Vagina (tissue), 2 donors: ENCODE measurements at regions not wholly inside any gene's neighbourhood (a gene's known extent, or its start where the extent isn't known, plus 50 kb on each side); places are given as distances from the start of the nearest gene placed in this dataset.

Experiments used
- DNase-seq, 2 donors: peaks; one replicate each; pipeline ENCODE4 v3.0.0-alpha.2; 2017; ENCODE audit errors: extremely low spot score in 2 of 2
- H3K27ac ChIP-seq: fragments of 200-600 bp; sonication (generic); one replicate; pipeline ENCODE4 v1.5.1; 2019
- H3K27me3 ChIP-seq: fragments of 200-600 bp; sonication (generic); one replicate; pipeline ENCODE4 v1.5.1; 2019
- H3K36me3 ChIP-seq, 2 donors: fragments of 200-600 bp; sonication (generic); one replicate each; pipeline ENCODE4 v1.5.1; 2017 to 2019
- H3K4me1 ChIP-seq: fragments of 200-600 bp; sonication (generic); one replicate; pipeline ENCODE4 v1.5.1; 2019
- H3K4me3 ChIP-seq, 2 donors: fragments of 200-600 bp; sonication (generic); 1 replicate in 1 of 2; 2 replicates in 1 of 2; pipeline ENCODE4 v1.5.1; 2016 to 2019
- H3K9me3 ChIP-seq: fragments of 200-600 bp; sonication (generic); one replicate; pipeline ENCODE4 v1.5.1; 2019
- CTCF ChIP-seq, 3 experiments: fragments of 450-650 bp in 2 of 3; fragments of 200-600 bp in 1 of 3; sonication (generic) in 1 of 3; IDR thresholded peaks; one replicate each; pipeline ENCODE4 v1.5.1; 2017 to 2019; ENCODE audit warnings: antibody characterized with exemption in 3 of 3, mild to moderate bottlenecking in 2 of 3, moderate library complexity in 2 of 3
- POLR2A ChIP-seq, 2 donors: fragments of 450-650 bp; IDR thresholded peaks; one replicate each; pipeline ENCODE4 v1.6.1; 2017; ENCODE audit warnings: antibody characterized with exemption in 2 of 2, mild to moderate bottlenecking in 2 of 2, moderate library complexity in 2 of 2
- POLR2AphosphoS5 ChIP-seq, 2 donors: sonication (generic); formaldehyde crosslinking; IDR thresholded peaks; one replicate each; pipeline ENCODE4 v1.9.0; 2017; ENCODE audit warnings: antibody characterized with exemption in 2 of 2, mild to moderate bottlenecking in 2 of 2, low read depth in 1 of 2; ENCODE audit not compliant: insufficient read depth in 1 of 2
- intact Hi-C: fragments of 100-400 bp; cut with DNase I; formaldehyde crosslinking; loops from one replicate; pipeline ENCODE4 v1.15.1; 2023

GRCh38 chr1:30383221-30383711 is 340.1 kb downstream of the MATN1 start:
- no peak for DNase-seq
- Histone ChIP-seq H3K4me3 (no peak overlapping the region), H3K4me1 (peaks cover 21% of the 10 kb centered on the region), H3K27ac (peak overlapping the region; percentile 59), H3K27me3 (no peaks in the 10 kb centered on the region), H3K9me3 (no peaks in the 10 kb centered on the region), H3K36me3 (no peaks in the 10 kb centered on the region)
- TF ChIP-seq CTCF (IDR thresholded peaks at IDR 0.05) (no peak), POLR2AphosphoS5 (IDR thresholded peaks at IDR 0.05; ENCODE audit: insufficient read depth in 1 of 2, low read depth in 1 of 2) (no peak), POLR2A (IDR thresholded peaks at IDR 0.05) (no peak)
- intact Hi-C loops: no loop called here

- Histone ChIP-seq H3K9me3 (no peaks in the 10 kb centered on the region), H3K4me1 (peaks cover 22% of the 10 kb centered on the region), H3K4me3 (no peak overlapping the region), H3K36me3 (no peaks in the 10 kb centered on the region), H3K27me3 (no peaks in the 10 kb centered on the region), H3K27ac (peak overlapping the region; percentile 59)
- TF ChIP-seq CTCF (IDR thresholded peaks at IDR 0.05) (no peak), POLR2AphosphoS5 (IDR thresholded peaks at IDR 0.05; ENCODE audit: insufficient read depth in 1 of 2, low read depth in 1 of 2) (no peak), POLR2A (IDR thresholded peaks at IDR 0.05) (no peak)
- DNase-seq: no peak
- intact Hi-C loops: no loop called here
Observed at GRCh38 chr1:30382496-30382895, 340.9 kb downstream of the MATN1 start.

GRCh38 chr1:30381671-30382365 is 341.6 kb downstream of the MATN1 start:
- H3K36me3 ChIP-seq: no peaks in the 10 kb centered on the region
- no peaks in the 10 kb centered on the region for H3K27me3 ChIP-seq
- H3K4me3 ChIP-seq: no peak overlapping the region
- H3K27ac ChIP-seq: peak overlapping the region; percentile 87
- DNase-seq: no peak
- intact Hi-C loops: loop anchor here (1.0 to 2.0 kb wide), 2 partner anchors 18 to 1141 kb away; no protein-coding TSS in a partner anchor
- no peaks in the 10 kb centered on the region for H3K9me3 ChIP-seq
- peaks cover 22% of the 10 kb centered on the region for H3K4me1 ChIP-seq
- TF ChIP-seq POLR2AphosphoS5 (IDR thresholded peaks at IDR 0.05; ENCODE audit: insufficient read depth in 1 of 2, low read depth in 1 of 2) (no peak), POLR2A (IDR thresholded peaks at IDR 0.05) (no peak), CTCF (IDR thresholded peaks at IDR 0.05) (no peak)

GRCh38 chr1:30381266-30381665 is 342.1 kb downstream of the MATN1 start:
- peaks cover 22% of the 10 kb centered on the region for H3K4me1 ChIP-seq
- no peak overlapping the region for H3K4me3 ChIP-seq
- no peaks in the 10 kb centered on the region for H3K9me3 ChIP-seq
- peak overlapping the region; percentile 87 for H3K27ac ChIP-seq
- intact Hi-C loops: loop anchor here (1.0 to 2.0 kb wide), 2 partner anchors 17 to 1140 kb away; no protein-coding TSS in a partner anchor
- DNase-seq: no peak
- no peaks in the 10 kb centered on the region for H3K27me3 ChIP-seq
- TF ChIP-seq POLR2A (IDR thresholded peaks at IDR 0.05) (no peak), POLR2AphosphoS5 (IDR thresholded peaks at IDR 0.05; ENCODE audit: insufficient read depth in 1 of 2, low read depth in 1 of 2) (no peak), CTCF (IDR thresholded peaks at IDR 0.05) (no peak)
- H3K36me3 ChIP-seq: no peaks in the 10 kb centered on the region

GRCh38 chr1:30380625-30380984 is 342.8 kb downstream of the MATN1 start:
- TF ChIP-seq CTCF (IDR thresholded peaks at IDR 0.05) (no peak), POLR2AphosphoS5 (IDR thresholded peaks at IDR 0.05; ENCODE audit: insufficient read depth in 1 of 2, low read depth in 1 of 2) (no peak), POLR2A (IDR thresholded peaks at IDR 0.05) (no peak)
- H3K36me3 ChIP-seq: no peaks in the 10 kb centered on the region
- H3K27ac ChIP-seq: peak overlapping the region; percentile 87
- no peak overlapping the region for H3K4me3 ChIP-seq
- H3K9me3 ChIP-seq: no peaks in the 10 kb centered on the region
- intact Hi-C loops: loop anchor here (2.0 kb wide), 1 partner anchor 1140 kb away; no protein-coding TSS in a partner anchor
- H3K4me1 ChIP-seq: peaks cover 22% of the 10 kb centered on the region
- no peaks in the 10 kb centered on the region for H3K27me3 ChIP-seq
- no peak for DNase-seq
